Keratinocyte (primary cell): ENCODE measurements at regions not wholly inside any gene's neighbourhood (a gene's known extent, or its start where the extent isn't known, plus 50 kb on each side); places are given as distances from the start of the nearest gene placed in this dataset.

Experiments used
- DNase-seq: peaks from one replicate; pipeline ENCODE4 v3.0.0-alpha.2; 2011; ENCODE audit warnings: low read depth, missing footprints, low spot score
- FAIRE-seq: peaks from 2 replicates; lab custom pipeline; 2011; peaks lifted over from hg19 to GRCh38; lab: Jason Lieb, UNC
- H2AFZ ChIP-seq: 2 replicates; pipeline ENCODE4 v1.6.0; 2012; ENCODE audit warnings: low read length, control low read depth, inconsistent platforms; ENCODE audit not compliant: control insufficient read depth
- H3K27ac ChIP-seq: 2 replicates; pipeline ENCODE4 v1.5.1; 2011; ENCODE audit warnings: low read length; ENCODE audit not compliant: control insufficient read depth, insufficient read depth
- H3K27me3 ChIP-seq: 3 replicates; pipeline ENCODE4 v1.6.0; 2011; ENCODE audit warnings: low read length; ENCODE audit not compliant: control insufficient read depth, insufficient read depth; ENCODE audit errors: extremely low read depth
- H3K36me3 ChIP-seq, 2 experiments: 2 replicates in 1 of 2; 3 replicates in 1 of 2; pipeline ENCODE4 v1.5.1; 2011; ENCODE audit warnings: low read length in 2 of 2, mild to moderate bottlenecking in 1 of 2; ENCODE audit not compliant: control insufficient read depth in 2 of 2, insufficient read depth in 2 of 2; ENCODE audit errors: extremely low read depth in 1 of 2
- H3K4me1 ChIP-seq: 3 replicates; pipeline ENCODE4 v1.5.1; 2011; ENCODE audit warnings: low read length; ENCODE audit not compliant: control insufficient read depth, insufficient read depth; ENCODE audit errors: extremely low read depth
- H3K4me2 ChIP-seq: 3 replicates; pipeline ENCODE4 v1.6.0; 2011; ENCODE audit warnings: low read depth, low read length; ENCODE audit not compliant: control insufficient read depth, insufficient read depth; ENCODE audit errors: extremely low read depth
- H3K4me3 ChIP-seq, 3 experiments: fragments of 200-600 bp in 1 of 3; sonication (generic) in 1 of 3; 2 replicates in 2 of 3; 3 replicates in 1 of 3; pipeline ENCODE4 v1.5.1; 2011 to 2016; ENCODE audit warnings: low read length in 3 of 3, mild to moderate bottlenecking in 3 of 3, control low read depth in 2 of 3, inconsistent platforms in 1 of 3, low read depth in 1 of 3, mixed read lengths in 1 of 3, mixed run types in 1 of 3, moderate library complexity in 1 of 3; ENCODE audit not compliant: control insufficient read depth in 2 of 3, insufficient read depth in 2 of 3; ENCODE audit errors: extremely low read depth in 1 of 3
- H3K79me2 ChIP-seq: 2 replicates; pipeline ENCODE4 v1.6.0; 2012; ENCODE audit warnings: low read length; ENCODE audit not compliant: control insufficient read depth, insufficient read depth
- H3K9ac ChIP-seq: 3 replicates; pipeline ENCODE4 v1.6.0; 2011; ENCODE audit warnings: low read length; ENCODE audit not compliant: control insufficient read depth, insufficient read depth; ENCODE audit errors: extremely low read depth
- H3K9me1 ChIP-seq: 3 replicates; pipeline ENCODE4 v1.6.0; 2011; ENCODE audit warnings: low read length; ENCODE audit not compliant: control insufficient read depth, insufficient read depth; ENCODE audit errors: extremely low read depth
- H3K9me3 ChIP-seq: 2 replicates; pipeline ENCODE4 v1.5.1; 2012; ENCODE audit warnings: low read depth, low read length; ENCODE audit not compliant: control insufficient read depth
- H4K20me1 ChIP-seq: 3 replicates; pipeline ENCODE4 v1.6.0; 2011; ENCODE audit warnings: low read length; ENCODE audit not compliant: control insufficient read depth, insufficient read depth; ENCODE audit errors: extremely low read depth
- EZH2 ChIP-seq: IDR thresholded peaks from one replicate; pipeline ENCODE4 v1.6.1; 2012; ENCODE audit warnings: inconsistent platforms, mild to moderate bottlenecking, low read length, moderate library complexity
- dilution Hi-C: fragments of 300-500 bp; cut with MboI; formaldehyde crosslinking; loops from one replicate; pipeline ENCODE4 v1.7.0; 2020; ENCODE audit warnings: low sequenced_read_pairs; ENCODE audit not compliant: extremely low pct_ligation_motif_present
- TF ChIP-seq, protein P1 (sequence below), 3 experiments: IDR thresholded peaks in 1 of 3; conservative IDR thresholded peaks in 1 of 3; optimal IDR thresholded peaks in 1 of 3; 2 replicates in 2 of 3; 3 replicates in 1 of 3; pipeline versions ENCODE3 to v1.5.1; 2011; ENCODE audit warnings: low read length in 3 of 3, mild to moderate bottlenecking in 3 of 3, moderate library complexity in 2 of 3, control low read depth in 1 of 3, inconsistent platforms in 1 of 3; ENCODE audit not compliant: insufficient read depth in 2 of 3; ENCODE audit errors: extremely low read depth in 1 of 3

GRCh38 chr4:116636917-116637316 lies 448.5 kb downstream of the TRAM1L1 start:
- Histone ChIP-seq H3K4me2 (no peak overlapping the region), H4K20me1 (no peaks in the 10 kb centered on the region), H3K4me3 (no peak overlapping the region), H2AFZ (no peak overlapping the region), H3K79me2 (no peaks in the 10 kb centered on the region), H3K4me1 (no peaks in the 10 kb centered on the region), H3K36me3 (no peaks in the 10 kb centered on the region), H3K9me1 (no peaks in the 10 kb centered on the region), H3K9me3 (no peaks in the 10 kb centered on the region), H3K27ac (no peak overlapping the region), H3K9ac (no peak overlapping the region), H3K27me3 (no peaks in the 10 kb centered on the region)
- no peak for FAIRE-seq
- TF ChIP-seq, protein P1, sequence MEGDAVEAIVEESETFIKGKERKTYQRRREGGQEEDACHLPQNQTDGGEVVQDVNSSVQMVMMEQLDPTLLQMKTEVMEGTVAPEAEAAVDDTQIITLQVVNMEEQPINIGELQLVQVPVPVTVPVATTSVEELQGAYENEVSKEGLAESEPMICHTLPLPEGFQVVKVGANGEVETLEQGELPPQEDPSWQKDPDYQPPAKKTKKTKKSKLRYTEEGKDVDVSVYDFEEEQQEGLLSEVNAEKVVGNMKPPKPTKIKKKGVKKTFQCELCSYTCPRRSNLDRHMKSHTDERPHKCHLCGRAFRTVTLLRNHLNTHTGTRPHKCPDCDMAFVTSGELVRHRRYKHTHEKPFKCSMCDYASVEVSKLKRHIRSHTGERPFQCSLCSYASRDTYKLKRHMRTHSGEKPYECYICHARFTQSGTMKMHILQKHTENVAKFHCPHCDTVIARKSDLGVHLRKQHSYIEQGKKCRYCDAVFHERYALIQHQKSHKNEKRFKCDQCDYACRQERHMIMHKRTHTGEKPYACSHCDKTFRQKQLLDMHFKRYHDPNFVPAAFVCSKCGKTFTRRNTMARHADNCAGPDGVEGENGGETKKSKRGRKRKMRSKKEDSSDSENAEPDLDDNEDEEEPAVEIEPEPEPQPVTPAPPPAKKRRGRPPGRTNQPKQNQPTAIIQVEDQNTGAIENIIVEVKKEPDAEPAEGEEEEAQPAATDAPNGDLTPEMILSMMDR (optimal IDR thresholded peaks at IDR 0.05 in 1 of 3, IDR thresholded peaks at IDR 0.05 in 1 of 3, conservative IDR thresholded peaks at IDR 0.05 in 1 of 3; ENCODE audit: extremely low read depth in 1 of 3, insufficient read depth in 2 of 3, low read length in 3 of 3): no peak
- no peak for TF ChIP-seq EZH2
- no peak for DNase-seq
- dilution Hi-C loops: no loop called here

GRCh38 chr4:116632269-116632668 lies 453.1 kb downstream of the TRAM1L1 start:
- H3K4me2 ChIP-seq: no peak overlapping the region
- no peaks in the 10 kb centered on the region for H3K9me1 ChIP-seq
- H3K36me3 ChIP-seq: no peaks in the 10 kb centered on the region
- no peaks in the 10 kb centered on the region for H3K27me3 ChIP-seq
- FAIRE-seq (no peak), DNase-seq (no peak)
- TF ChIP-seq, protein P1 (optimal IDR thresholded peaks at IDR 0.05 in 1 of 3, IDR thresholded peaks at IDR 0.05 in 1 of 3, conservative IDR thresholded peaks at IDR 0.05 in 1 of 3; ENCODE audit: extremely low read depth in 1 of 3, insufficient read depth in 2 of 3, low read length in 3 of 3): no peak
- no peak for TF ChIP-seq EZH2
- H3K79me2 ChIP-seq: no peaks in the 10 kb centered on the region
- H4K20me1 ChIP-seq: no peaks in the 10 kb centered on the region
- dilution Hi-C loops: no loop called here
- no peak overlapping the region for H3K9ac ChIP-seq
- H3K27ac ChIP-seq: no peak overlapping the region
- no peaks in the 10 kb centered on the region for H3K4me1 ChIP-seq
- no peaks in the 10 kb centered on the region for H3K9me3 ChIP-seq
- no peak overlapping the region for H2AFZ ChIP-seq
- no peak overlapping the region for H3K4me3 ChIP-seq
